ENCODE measurements at regions not wholly inside any gene's neighbourhood (a gene's known extent, or its start where the extent isn't known, plus 50 kb on each side); places are given as distances from the start of the nearest gene placed in this dataset.
A peak's percentile ranks its signal among the peaks of the same experiment; 100 is the strongest.
"Not testable (repeated sequence)": the region's sequence is repeated elsewhere in the genome, so short reads cannot be mapped to it uniquely, and the experiment has no call there.

GRCh38 chr2:8501061-8501720 lies 180.7 kb upstream of the ID2 start:
- DNase-seq (ENCODE audit: low read depth) = no peak

- DNase-seq (ENCODE audit: low read depth) = no peak
Measured at GRCh38 chr2:8502316-8502715, 179.5 kb upstream of the ID2 start.

GRCh38 chr2:8505311-8505920 lies 176.4 kb upstream of the ID2 start:
- DNase-seq (ENCODE audit: low read depth) = no peak

- DNase-seq (ENCODE audit: low read depth) = no peak
Measured at GRCh38 chr2:8506746-8507145, 175.1 kb upstream of the ID2 start.

GRCh38 chr2:8508766-8509165 lies 173.1 kb upstream of the ID2 start:
- no peak for DNase-seq (ENCODE audit: low read depth)

GRCh38 chr2:8509621-8510020 lies 172.2 kb upstream of the ID2 start:
- no peak for DNase-seq (ENCODE audit: low read depth)

GRCh38 chr2:8510055-8510454 lies 171.8 kb upstream of the ID2 start:
- DNase-seq (ENCODE audit: low read depth) = not testable (repeated sequence)

- DNase-seq (ENCODE audit: low read depth) = no peak
Measured at GRCh38 chr2:8510519-8510918, 171.3 kb upstream of the ID2 start.

GRCh38 chr2:8511868-8512612 lies 169.8 kb upstream of the ID2 start:
- DNase-seq (ENCODE audit: low read depth) = peak; percentile 67

- DNase-seq (ENCODE audit: low read depth) = no peak
Measured at GRCh38 chr2:8513601-8514273, 168.1 kb upstream of the ID2 start.

GRCh38 chr2:8514274-8514662 lies 167.6 kb upstream of the ID2 start:
- DNase-seq (ENCODE audit: low read depth) = no peak

- no peak for DNase-seq (ENCODE audit: low read depth)
Measured at GRCh38 chr2:8514796-8515758, 166.8 kb upstream of the ID2 start.

GRCh38 chr2:8515864-8516533 lies 165.9 kb upstream of the ID2 start:
- no peak for DNase-seq (ENCODE audit: low read depth)

- no peak for DNase-seq (ENCODE audit: low read depth)
Measured at GRCh38 chr2:8517850-8518498, 163.9 kb upstream of the ID2 start.

- no peak for DNase-seq (ENCODE audit: low read depth)
Measured at GRCh38 chr2:8518979-8519668, 162.7 kb upstream of the ID2 start.

GRCh38 chr2:8520791-8521344 lies 161.0 kb upstream of the ID2 start:
- no peak for DNase-seq (ENCODE audit: low read depth)

GRCh38 chr2:8522687-8523086 lies 159.2 kb upstream of the ID2 start:
- DNase-seq (ENCODE audit: low read depth) = no peak

- DNase-seq (ENCODE audit: low read depth) = no peak
Measured at GRCh38 chr2:8524388-8524787, 157.5 kb upstream of the ID2 start.

- DNase-seq (ENCODE audit: low read depth) = no peak
Measured at GRCh38 chr2:8524823-8525222, 157.0 kb upstream of the ID2 start.

GRCh38 chr2:8525236-8525581 lies 156.6 kb upstream of the ID2 start:
- DNase-seq (ENCODE audit: low read depth) = no peak

Data from stromal cell of bone marrow (primary cell).